Hepatocyte (in vitro differentiated cells): ENCODE measurements at regions not wholly inside any gene's neighbourhood (a gene's known extent, or its start where the extent isn't known, plus 50 kb on each side); places are given as distances from the start of the nearest gene placed in this dataset.

ENCODE experiments used
- CTCF ChIP-seq: fragments of 200-600 bp; sonication (generic); IDR thresholded peaks from 2 replicates; pipeline ENCODE4 v1.5.1; 2016; ENCODE audit warnings: antibody characterized with exemption, mild to moderate bottlenecking; ENCODE audit not compliant: poor library complexity
- EZH2 ChIP-seq: fragments of 200-600 bp; sonication (generic); IDR thresholded peaks from 2 replicates; pipeline ENCODE4 v1.6.1; 2016; ENCODE audit warnings: antibody characterized with exemption, mild to moderate bottlenecking, borderline replicate concordance

GRCh38 chr14:65277027-65277426 lies 135.5 kb upstream of the FUT8 start:
- TF ChIP-seq CTCF: no peak
- TF ChIP-seq EZH2: no peak
